Prostate gland (tissue), 2 donors: ENCODE measurements at regions not wholly inside any gene's neighbourhood (a gene's known extent, or its start where the extent isn't known, plus 50 kb on each side); places are given as distances from the start of the nearest gene placed in this dataset.

Source experiments
- POLR2A ChIP-seq: fragments of 450-650 bp; IDR thresholded peaks from one replicate; pipeline ENCODE4 v1.6.1; 2016; ENCODE audit warnings: antibody characterized with exemption, mild to moderate bottlenecking
- POLR2AphosphoS5 ChIP-seq: sonication (generic); formaldehyde crosslinking; IDR thresholded peaks from one replicate; pipeline ENCODE4 v1.6.1; 2017; ENCODE audit warnings: antibody characterized with exemption
- TF ChIP-seq, protein P1 (sequence below), 4 experiments: fragments of 200-600 bp in 2 of 4; fragments of 450-650 bp in 2 of 4; sonication (generic) in 2 of 4; IDR thresholded peaks; 1 replicate in 3 of 4; 2 replicates in 1 of 4; pipeline ENCODE4 v1.5.1; 2016 to 2019; ENCODE audit warnings: antibody characterized with exemption in 4 of 4, mild to moderate bottlenecking in 2 of 4, moderate library complexity in 2 of 4

DNA sequence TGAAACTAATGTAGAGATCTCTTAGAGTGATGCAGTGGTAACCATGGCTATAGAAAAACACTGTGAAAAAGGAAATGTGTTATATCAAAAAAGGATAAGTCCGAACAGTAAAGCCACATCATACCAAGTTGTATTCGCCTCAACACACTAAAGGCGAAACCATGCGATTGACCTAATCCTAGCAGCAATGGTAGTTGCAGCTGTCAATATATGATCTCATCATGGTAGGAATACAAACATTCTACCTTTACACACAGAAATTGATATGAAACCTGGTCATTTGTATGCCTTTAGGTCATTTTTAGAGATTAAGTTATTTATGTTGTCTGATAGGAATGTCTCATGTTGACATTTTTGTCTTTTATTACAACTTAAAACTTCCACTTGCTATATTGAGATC, 271.9 kb downstream of the SLITRK6 start:
- TF ChIP-seq, protein P1, sequence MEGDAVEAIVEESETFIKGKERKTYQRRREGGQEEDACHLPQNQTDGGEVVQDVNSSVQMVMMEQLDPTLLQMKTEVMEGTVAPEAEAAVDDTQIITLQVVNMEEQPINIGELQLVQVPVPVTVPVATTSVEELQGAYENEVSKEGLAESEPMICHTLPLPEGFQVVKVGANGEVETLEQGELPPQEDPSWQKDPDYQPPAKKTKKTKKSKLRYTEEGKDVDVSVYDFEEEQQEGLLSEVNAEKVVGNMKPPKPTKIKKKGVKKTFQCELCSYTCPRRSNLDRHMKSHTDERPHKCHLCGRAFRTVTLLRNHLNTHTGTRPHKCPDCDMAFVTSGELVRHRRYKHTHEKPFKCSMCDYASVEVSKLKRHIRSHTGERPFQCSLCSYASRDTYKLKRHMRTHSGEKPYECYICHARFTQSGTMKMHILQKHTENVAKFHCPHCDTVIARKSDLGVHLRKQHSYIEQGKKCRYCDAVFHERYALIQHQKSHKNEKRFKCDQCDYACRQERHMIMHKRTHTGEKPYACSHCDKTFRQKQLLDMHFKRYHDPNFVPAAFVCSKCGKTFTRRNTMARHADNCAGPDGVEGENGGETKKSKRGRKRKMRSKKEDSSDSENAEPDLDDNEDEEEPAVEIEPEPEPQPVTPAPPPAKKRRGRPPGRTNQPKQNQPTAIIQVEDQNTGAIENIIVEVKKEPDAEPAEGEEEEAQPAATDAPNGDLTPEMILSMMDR (IDR thresholded peaks at IDR 0.05): no peak
- TF ChIP-seq POLR2AphosphoS5 (no peak), POLR2A (no peak)
